ENCODE measurements at regions not wholly inside any gene's neighbourhood (a gene's known extent, or its start where the extent isn't known, plus 50 kb on each side); places are given as distances from the start of the nearest gene placed in this dataset.

DNA sequence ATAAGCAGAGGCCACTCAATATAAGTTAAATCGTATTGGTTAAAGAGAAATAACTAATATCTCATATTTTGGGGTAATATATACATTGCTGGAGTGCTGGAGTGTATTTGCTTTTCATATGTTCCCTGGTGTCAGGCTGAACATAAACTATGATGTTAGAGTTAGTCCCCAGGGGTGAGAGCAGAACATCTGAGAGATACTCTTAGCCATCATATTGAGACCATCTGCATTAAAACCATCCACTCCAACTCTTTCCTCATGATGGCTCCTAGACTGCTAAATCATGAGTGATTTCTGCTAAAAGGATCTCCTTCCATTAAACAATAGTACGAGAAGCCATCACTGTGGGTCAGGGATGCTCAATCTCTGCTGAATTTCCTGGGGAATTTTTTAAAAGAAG lies 436.2 kb downstream of the DTWD2 start:
- no peaks in the 10 kb centered on the region for H3K27me3 ChIP-seq (ENCODE audit: control insufficient read depth, insufficient read depth, low read length)
- Mint-ChIP-seq H3K4me3 (no peak overlapping the region), H3K27me3 (ENCODE audit: low read depth in 2 of 2) (no peaks in the 10 kb centered on the region), H3K4me1 (no peaks in the 10 kb centered on the region), H3K36me3 (no peaks in the 10 kb centered on the region), H3K9me3 (peaks cover 0 to 4% of the 10 kb centered on the region in 2 donors), H3K27ac (no peak overlapping the region)
- no peaks in the 10 kb centered on the region for H3K36me3 ChIP-seq (ENCODE audit: control insufficient read depth, insufficient read depth, low read length)
- WGBS (ENCODE audit: insufficient coverage): 78% methylated on average over 1 of the region's 2 CpGs
- TF ChIP-seq, protein P1, sequence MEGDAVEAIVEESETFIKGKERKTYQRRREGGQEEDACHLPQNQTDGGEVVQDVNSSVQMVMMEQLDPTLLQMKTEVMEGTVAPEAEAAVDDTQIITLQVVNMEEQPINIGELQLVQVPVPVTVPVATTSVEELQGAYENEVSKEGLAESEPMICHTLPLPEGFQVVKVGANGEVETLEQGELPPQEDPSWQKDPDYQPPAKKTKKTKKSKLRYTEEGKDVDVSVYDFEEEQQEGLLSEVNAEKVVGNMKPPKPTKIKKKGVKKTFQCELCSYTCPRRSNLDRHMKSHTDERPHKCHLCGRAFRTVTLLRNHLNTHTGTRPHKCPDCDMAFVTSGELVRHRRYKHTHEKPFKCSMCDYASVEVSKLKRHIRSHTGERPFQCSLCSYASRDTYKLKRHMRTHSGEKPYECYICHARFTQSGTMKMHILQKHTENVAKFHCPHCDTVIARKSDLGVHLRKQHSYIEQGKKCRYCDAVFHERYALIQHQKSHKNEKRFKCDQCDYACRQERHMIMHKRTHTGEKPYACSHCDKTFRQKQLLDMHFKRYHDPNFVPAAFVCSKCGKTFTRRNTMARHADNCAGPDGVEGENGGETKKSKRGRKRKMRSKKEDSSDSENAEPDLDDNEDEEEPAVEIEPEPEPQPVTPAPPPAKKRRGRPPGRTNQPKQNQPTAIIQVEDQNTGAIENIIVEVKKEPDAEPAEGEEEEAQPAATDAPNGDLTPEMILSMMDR (IDR thresholded peaks at IDR 0.05): no peak
- no peaks in the 10 kb centered on the region for H3K4me1 ChIP-seq (ENCODE audit: control insufficient read depth, insufficient read depth, low read length)
- H3K27ac ChIP-seq (ENCODE audit: low read length): no peak overlapping the region
- H3K9me3 ChIP-seq (ENCODE audit: control insufficient read depth, insufficient read depth, low read length): no peaks in the 10 kb centered on the region
- no peak overlapping the region for H3K4me3 ChIP-seq (ENCODE audit: low read length)
- DNase-seq (no peak), ATAC-seq (no peak)
- intact Hi-C loops (cut with micrococcal nuclease): no loop called here

DNA sequence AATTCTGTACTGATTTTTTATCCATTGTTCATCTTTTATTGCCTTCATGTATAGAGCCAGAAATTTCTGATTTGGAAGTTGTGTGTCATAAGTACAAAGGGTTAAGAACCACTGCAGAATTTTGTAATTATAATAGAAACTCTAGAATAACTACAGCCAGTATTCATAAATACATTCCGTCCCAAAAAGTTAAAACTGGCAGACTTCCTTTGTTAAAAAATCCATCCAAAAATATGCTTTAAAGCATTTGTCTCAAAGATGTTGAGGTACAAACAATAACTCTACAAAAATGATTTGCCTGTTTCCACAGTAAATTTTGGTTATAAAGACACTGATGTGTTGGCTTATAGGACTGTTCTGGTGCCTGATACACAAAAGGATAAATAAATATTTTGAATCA lies 436.6 kb downstream of the DTWD2 start:
- no peak for ATAC-seq

GRCh38 chr5:118551031-118551430 lies 437.3 kb downstream of the DTWD2 start:
- Histone ChIP-seq H3K4me3 (ENCODE audit: low read length) (no peak overlapping the region), H3K27me3 (ENCODE audit: control insufficient read depth, insufficient read depth, low read length) (no peaks in the 10 kb centered on the region), H3K27ac (ENCODE audit: low read length) (no peak overlapping the region), H3K9me3 (ENCODE audit: control insufficient read depth, insufficient read depth, low read length) (no peaks in the 10 kb centered on the region), H3K36me3 (ENCODE audit: control insufficient read depth, insufficient read depth, low read length) (no peaks in the 10 kb centered on the region), H3K4me1 (ENCODE audit: control insufficient read depth, insufficient read depth, low read length) (no peaks in the 10 kb centered on the region)
- ATAC-seq: no peak
- Mint-ChIP-seq H3K4me1 (no peaks in the 10 kb centered on the region), H3K27me3 (ENCODE audit: low read depth in 2 of 2) (no peaks in the 10 kb centered on the region), H3K27ac (no peak overlapping the region), H3K36me3 (no peaks in the 10 kb centered on the region), H3K9me3 (peaks cover 0 to 4% of the 10 kb centered on the region in 2 donors), H3K4me3 (no peak overlapping the region)
- DNase-seq: no peak
- TF ChIP-seq, protein P1 (IDR thresholded peaks at IDR 0.05): no peak
- intact Hi-C loops (cut with micrococcal nuclease): no loop called here

More for the DNA sequence above, 436.6 kb downstream of the DTWD2 start:
- H3K27ac ChIP-seq (ENCODE audit: low read length): no peak overlapping the region
- Mint-ChIP-seq H3K36me3 (no peaks in the 10 kb centered on the region), H3K4me3 (no peak overlapping the region), H3K4me1 (no peaks in the 10 kb centered on the region), H3K27me3 (ENCODE audit: low read depth in 2 of 2) (no peaks in the 10 kb centered on the region), H3K27ac (no peak overlapping the region), H3K9me3 (peaks cover 0 to 4% of the 10 kb centered on the region in 2 donors)
- TF ChIP-seq, protein P1 (IDR thresholded peaks at IDR 0.05): no peak
- intact Hi-C loops (cut with micrococcal nuclease): no loop called here
- no peak overlapping the region for H3K4me3 ChIP-seq (ENCODE audit: low read length)
- no peak for DNase-seq
- H3K27me3 ChIP-seq (ENCODE audit: control insufficient read depth, insufficient read depth, low read length): no peaks in the 10 kb centered on the region
- WGBS (ENCODE audit: insufficient coverage): no CpG with 5 or more reads among the region's 1 CpG
- no peaks in the 10 kb centered on the region for H3K4me1 ChIP-seq (ENCODE audit: control insufficient read depth, insufficient read depth, low read length)
- H3K36me3 ChIP-seq (ENCODE audit: control insufficient read depth, insufficient read depth, low read length): no peaks in the 10 kb centered on the region
- H3K9me3 ChIP-seq (ENCODE audit: control insufficient read depth, insufficient read depth, low read length): no peaks in the 10 kb centered on the region
